GM18502 (cell line): ENCODE measurements at regions not wholly inside any gene's neighbourhood (a gene's known extent, or its start where the extent isn't known, plus 50 kb on each side); places are given as distances from the start of the nearest gene placed in this dataset.
"Not testable (repeated sequence)": the region's sequence is repeated elsewhere in the genome, so short reads cannot be mapped to it uniquely, and the experiment has no call there.

ENCODE experiments used
- ATAC-seq: cut with Tn5 transposase; IDR thresholded peaks from one replicate; pipeline ENCODE4 v1.9.1; 2021; ENCODE audit warnings: mild to moderate bottlenecking; ENCODE audit not compliant: unreplicated experiment, poor library complexity

DNA sequence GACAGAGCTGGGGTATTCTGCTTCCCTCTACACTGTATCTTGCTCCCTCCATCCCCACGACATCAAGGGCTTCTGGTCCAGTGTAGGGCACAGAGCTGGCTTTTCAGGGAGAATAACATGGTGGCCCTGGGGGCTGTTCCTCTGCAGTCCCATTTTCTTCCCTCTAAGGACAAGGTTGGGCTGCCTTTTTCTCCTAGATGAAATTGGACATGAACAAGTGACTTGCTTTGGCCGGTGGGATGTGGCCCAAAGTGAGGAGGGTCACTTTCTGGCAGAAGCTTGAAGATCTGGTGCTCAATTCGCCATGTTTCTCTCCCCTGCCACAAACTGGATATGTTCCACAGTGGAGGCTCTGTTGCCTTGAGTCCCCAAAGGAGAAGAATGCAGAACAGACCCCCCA lies 235.7 kb downstream of the EMX2 start:
- ATAC-seq, result no peak

GRCh38 chr10:117780411-117780810 lies 237.9 kb downstream of the EMX2 start:
- no peak for ATAC-seq

GRCh38 chr10:117781216-117781831 lies 238.8 kb downstream of the EMX2 start:
- ATAC-seq, result no peak

DNA sequence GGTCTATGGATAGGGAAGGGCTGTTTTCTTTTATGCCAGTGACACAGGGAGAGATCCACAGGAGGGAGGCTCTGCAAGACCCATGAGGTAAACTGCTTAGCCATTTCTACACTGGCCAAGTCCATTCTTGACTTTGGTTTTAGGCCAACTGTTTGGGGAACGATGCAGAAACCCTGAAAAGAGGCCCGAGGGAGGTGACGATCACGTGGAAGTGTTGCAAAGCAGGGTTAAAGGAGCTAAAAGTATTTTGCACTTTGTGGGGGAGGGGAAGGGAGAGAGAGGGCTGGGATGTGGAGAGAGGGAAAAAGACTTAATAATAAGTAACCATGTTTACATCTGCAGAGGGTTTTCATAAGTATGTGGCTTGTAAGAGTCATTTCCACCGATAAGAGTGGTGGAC lies 239.7 kb downstream of the EMX2 start:
- ATAC-seq, result no peak

- no peak for ATAC-seq
These were observed 241.3 kb downstream of the EMX2 start for GRCh38 chr10:117783698-117784395.

GRCh38 chr10:117784776-117785175 lies 242.2 kb downstream of the EMX2 start:
- ATAC-seq, result no peak

DNA sequence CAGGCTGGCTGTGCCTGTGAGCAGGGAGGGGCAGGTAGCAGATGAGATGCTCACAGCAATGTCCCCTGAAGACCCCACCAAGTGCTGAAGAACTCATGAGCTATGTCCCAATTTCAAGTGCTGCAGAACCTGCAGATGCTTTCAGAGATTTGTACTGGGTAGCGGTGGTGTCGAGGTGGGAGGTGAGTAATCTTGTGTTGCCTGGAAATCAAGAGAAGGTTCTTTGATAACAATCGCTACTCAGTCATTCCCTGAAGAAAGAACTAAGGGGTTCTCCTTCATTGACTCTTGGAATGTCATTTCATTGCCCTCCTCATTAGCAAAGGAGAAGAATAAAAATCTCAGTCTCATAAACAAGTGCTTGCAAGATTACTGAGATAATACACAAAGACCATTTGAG lies 246.4 kb downstream of the EMX2 start:
- ATAC-seq, result no peak

- no peak for ATAC-seq
These were observed 247.6 kb downstream of the EMX2 start for GRCh38 chr10:117790179-117790578.

- ATAC-seq, result no peak
These were observed 248.1 kb downstream of the EMX2 start for GRCh38 chr10:117790621-117791020.

DNA sequence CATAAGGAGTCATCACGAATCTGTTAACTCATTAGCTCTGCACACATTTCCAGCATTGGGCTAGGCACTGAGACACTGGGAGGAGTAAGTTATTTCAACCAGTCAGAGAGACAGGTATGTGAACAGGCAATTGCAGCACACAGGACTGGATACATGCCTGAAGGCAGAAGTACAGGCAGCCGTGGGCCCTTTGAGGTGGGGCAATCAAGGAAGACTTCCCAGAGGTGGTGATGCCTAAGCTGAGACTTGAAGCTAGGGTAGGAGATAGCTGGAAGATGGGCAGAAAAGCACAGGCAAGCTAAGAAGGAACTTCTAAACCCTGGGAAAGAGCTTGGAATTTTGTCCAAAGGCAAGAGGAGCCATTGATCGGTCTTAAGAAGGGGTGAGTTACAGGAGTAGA lies 249.7 kb downstream of the EMX2 start:
- no peak for ATAC-seq

DNA sequence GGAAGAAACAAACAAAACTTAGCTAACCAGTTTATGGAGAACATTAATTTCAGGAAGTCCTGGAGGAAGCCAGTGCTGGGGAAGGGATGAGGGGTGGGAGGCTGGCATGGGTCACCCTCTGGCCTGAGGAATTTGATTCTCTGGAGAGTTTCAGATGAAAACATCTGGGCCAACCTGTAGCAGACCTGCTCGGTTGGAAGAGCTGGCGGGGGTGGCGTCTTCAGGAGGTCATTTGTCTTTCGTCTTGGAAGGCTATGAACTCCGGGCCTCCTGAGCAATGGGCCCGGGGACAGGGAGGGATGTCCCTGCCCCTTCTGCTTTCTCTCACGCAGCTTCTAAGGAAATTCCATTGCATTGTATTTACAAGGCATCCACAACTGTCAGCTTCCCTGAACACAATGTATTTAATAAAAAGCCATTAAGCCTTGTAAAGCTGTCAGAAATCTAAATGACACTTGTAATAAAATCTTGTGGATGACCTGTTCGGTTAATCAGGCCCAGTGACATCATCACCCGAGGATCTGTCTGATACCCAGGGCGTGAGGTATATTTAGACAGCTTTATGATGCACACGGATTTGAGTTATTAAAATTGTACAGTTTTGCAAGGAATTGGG lies 250.5 kb downstream of the RAB11FIP2 start:
- no peak for ATAC-seq

DNA sequence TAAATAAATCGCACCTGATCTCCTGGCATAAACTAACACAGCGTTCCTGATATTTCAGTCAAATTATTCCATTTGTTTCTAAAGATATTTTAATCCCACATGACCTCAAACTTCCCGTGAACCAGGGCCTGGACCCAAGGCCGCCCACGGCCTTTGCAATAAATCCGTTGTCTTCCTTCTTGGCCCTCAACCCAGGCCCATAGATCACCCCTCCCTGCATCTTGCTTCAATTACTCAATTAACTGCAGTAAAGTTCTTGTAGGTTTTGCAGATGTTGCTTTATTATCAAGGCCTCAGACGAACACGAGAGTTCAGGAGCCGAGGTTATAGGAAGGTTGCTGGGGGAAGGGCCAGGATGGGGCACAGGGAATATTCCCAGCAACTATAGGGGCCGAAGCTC lies 249.4 kb downstream of the RAB11FIP2 start:
- ATAC-seq, result no peak

GRCh38 chr10:117801691-117802090 lies 245.1 kb downstream of the RAB11FIP2 start:
- ATAC-seq, result no peak

DNA sequence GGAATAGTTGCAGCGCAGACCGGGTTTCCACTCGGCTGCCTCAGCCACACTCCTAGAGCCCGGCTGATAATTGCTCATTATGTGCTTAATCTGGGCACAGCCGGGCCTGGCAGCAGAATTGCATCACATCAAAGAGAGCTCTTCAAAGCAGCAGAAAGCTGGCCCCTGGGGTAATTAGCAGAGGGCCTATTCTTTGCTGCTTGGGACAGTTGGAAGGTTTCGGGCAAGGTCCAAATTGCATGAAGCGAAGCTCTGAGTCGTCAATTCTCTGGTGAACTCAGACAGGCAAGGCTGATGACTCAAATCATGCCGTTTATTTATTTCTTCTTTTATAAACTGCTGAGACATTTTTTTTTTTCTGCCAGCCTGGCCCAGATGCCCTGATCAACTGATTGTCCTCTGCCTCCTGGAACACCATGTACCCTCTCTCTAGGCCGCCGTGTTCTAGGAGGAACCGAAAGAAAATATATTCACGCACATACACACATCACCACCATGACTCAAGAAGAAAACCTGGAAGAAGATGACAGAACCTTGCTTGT lies 242.2 kb downstream of the RAB11FIP2 start:
- no peak for ATAC-seq

DNA sequence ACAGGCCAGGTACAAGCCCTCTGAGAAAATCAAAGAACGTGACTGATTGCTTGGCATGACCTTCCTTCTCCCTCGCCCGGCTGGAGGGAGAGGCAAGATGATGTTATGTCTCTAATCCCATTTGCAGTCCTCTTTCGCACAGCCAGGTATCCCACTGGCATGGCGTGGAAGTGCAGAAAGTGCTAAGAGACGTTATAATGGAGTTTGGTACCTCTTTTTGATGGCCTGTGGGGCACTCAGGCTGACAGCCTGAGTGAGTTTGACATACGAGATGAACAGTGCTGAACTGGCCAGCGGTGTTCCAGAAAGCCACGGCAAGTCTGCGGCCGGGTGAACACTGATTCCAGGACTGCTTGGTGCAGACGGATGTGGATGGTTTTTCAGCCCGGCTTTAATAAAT lies 241.6 kb downstream of the RAB11FIP2 start:
- ATAC-seq, result no peak

DNA sequence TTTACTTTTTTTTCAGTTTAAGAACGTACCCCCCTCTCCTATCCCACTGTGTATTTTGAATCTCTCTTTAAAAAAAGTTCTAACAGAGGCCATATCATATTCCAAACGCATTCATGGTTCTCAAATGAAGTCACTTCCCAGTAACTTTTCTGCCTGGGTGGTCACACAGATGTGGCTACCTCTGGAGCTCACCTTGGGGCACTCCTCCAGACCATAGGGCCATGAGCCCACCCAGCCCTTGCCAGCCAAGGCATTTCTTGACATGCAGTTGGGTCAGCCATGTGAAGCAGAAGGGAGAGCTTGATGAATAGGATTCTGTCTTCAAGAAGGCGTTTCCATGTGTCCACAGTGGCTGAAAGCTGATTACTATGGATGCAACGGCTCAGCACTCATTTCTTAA lies 239.3 kb downstream of the RAB11FIP2 start:
- no peak for ATAC-seq

GRCh38 chr10:117815816-117816215 lies 230.9 kb downstream of the RAB11FIP2 start:
- not testable (repeated sequence) for ATAC-seq

DNA sequence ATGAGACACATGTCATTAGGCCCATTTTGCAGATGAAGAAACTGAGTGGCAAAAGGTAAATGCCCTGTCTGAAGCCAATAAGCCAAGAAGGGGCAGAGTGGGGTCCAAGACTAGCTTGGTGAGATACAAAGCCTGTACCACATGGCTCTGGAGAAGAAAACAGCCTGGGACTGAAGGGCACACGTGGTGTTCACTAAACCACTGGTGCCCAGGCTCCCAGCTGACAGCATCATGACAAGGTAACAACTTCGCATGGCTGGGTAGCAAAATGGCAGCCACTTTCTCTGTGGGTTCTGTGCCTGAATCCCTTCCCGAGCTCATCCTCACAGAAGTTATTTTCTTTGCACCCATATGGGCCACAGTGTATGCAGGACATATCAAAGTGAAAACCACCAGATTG lies 229.6 kb downstream of the RAB11FIP2 start:
- ATAC-seq, result no peak

GRCh38 chr10:117818721-117819120 lies 228.0 kb downstream of the RAB11FIP2 start:
- ATAC-seq, result no peak

- ATAC-seq, result no peak
These were observed 227.4 kb downstream of the RAB11FIP2 start for GRCh38 chr10:117819304-117819703.

- ATAC-seq, result no peak
These were observed 222.8 kb downstream of the RAB11FIP2 start for GRCh38 chr10:117823980-117824379.

DNA sequence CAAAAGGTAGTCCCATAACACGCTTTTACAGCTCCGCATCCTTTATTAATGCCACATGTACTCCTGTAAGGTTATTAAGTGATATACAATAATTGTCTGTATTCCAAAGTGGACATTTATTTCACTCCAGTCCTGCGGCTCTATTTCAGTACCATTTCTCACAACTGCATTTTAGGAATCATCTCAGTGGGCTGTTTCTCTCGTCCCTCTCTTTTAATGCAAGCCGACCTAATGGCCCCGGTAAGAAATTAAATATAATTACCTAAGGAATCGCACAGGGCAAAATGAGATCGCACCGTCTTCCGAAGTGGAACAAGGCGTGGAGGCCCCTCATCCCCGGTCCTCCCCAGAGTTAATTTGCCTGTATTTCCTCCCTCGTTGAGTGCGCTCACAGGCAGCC lies 216.5 kb downstream of the RAB11FIP2 start:
- ATAC-seq, result no peak
